Activated CD8-positive, alpha-beta T cell treated with anti-CD3 and anti-CD28 coated beads for 36 hours (primary cell): ENCODE measurements at regions not wholly inside any gene's neighbourhood (a gene's known extent, or its start where the extent isn't known, plus 50 kb on each side); places are given as distances from the start of the nearest gene placed in this dataset.

Experiments used
- ATAC-seq: fragments of 200-7000 bp; cut with Tn5 transposase; one replicate; pipeline ENCODE4 v1.10.0; 2021; ENCODE audit warnings: mild to moderate bottlenecking, moderate library complexity
- CTCF ChIA-PET: fragments of 350-600 bp; sonication (Branson Sonifier 250); formaldehyde crosslinking; loops from one replicate; lab custom pipeline; 2021; ENCODE audit warnings: antibody characterized with exemption; lab: Charles Lee
- POLR2A ChIA-PET: fragments of 350-600 bp; sonication (Branson Sonifier 250); formaldehyde crosslinking; loops from one replicate; lab custom pipeline; 2021; ENCODE audit warnings: antibody characterized with exemption; lab: Charles Lee
- DNase-seq: peaks from one replicate; pipeline ENCODE4 v3.0.0-alpha.2; 2020
- H3K27ac Mint-ChIP-seq: one replicate; pipeline ENCODE4 v1.8.0; 2021; ENCODE audit warnings: mild to moderate bottlenecking, mixed read lengths
- H3K27me3 Mint-ChIP-seq: one replicate; pipeline ENCODE4 v1.8.0; 2021; ENCODE audit warnings: mixed read lengths
- H3K36me3 Mint-ChIP-seq: one replicate; pipeline ENCODE4 v1.8.0; 2021; ENCODE audit warnings: low read depth, mixed read lengths
- H3K4me1 Mint-ChIP-seq: one replicate; pipeline ENCODE4 v1.8.0; 2021; ENCODE audit warnings: low read depth, mixed read lengths
- H3K4me3 Mint-ChIP-seq: one replicate; pipeline ENCODE4 v1.8.0; 2021; ENCODE audit warnings: mild to moderate bottlenecking, moderate library complexity, mixed read lengths
- H3K9me3 Mint-ChIP-seq: one replicate; pipeline ENCODE4 v1.8.0; 2021; ENCODE audit warnings: mixed read lengths
- intact Hi-C: fragments of 100-400 bp; cut with micrococcal nuclease; formaldehyde crosslinking; loops from one replicate; pipeline ENCODE4 v1.10.0; 2022
- TF ChIP-seq, protein P1 (sequence below): fragments of 200-600 bp; IDR thresholded peaks from one replicate; pipeline ENCODE4 v1.8.0; 2022; ENCODE audit warnings: antibody characterized with exemption, mild to moderate bottlenecking

DNA sequence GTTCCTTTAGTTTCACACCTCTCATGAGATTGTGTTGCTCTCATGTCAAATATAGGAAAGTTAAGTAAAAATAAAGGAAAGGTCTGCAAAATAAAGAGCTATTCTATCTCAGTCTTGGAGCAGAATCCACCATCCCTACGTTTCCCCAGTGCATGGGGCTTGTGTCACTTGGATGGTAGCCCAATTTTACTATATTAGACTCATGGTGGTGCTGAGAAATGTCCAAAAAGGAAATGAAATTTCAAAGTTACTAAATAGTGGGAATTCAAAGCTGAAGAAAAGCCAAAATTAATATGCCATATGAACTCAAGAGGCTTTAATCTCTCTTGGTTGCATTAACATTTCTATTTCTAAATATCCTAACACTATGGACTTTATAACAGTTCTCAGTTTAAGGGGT is 1283.3 kb upstream of the GJE1 start:
- intact Hi-C loops: no loop called here
- Mint-ChIP-seq H3K27me3 (no peaks in the 10 kb centered on the region), H3K36me3 (no peaks in the 10 kb centered on the region), H3K27ac (no peak overlapping the region), H3K4me1 (no peaks in the 10 kb centered on the region), H3K4me3 (no peak overlapping the region), H3K9me3 (no peaks in the 10 kb centered on the region)
- no peak for ATAC-seq
- no peak for DNase-seq
- ChIA-PET CTCF (no interaction called here), POLR2A (no interaction called here)
- TF ChIP-seq, protein P1, sequence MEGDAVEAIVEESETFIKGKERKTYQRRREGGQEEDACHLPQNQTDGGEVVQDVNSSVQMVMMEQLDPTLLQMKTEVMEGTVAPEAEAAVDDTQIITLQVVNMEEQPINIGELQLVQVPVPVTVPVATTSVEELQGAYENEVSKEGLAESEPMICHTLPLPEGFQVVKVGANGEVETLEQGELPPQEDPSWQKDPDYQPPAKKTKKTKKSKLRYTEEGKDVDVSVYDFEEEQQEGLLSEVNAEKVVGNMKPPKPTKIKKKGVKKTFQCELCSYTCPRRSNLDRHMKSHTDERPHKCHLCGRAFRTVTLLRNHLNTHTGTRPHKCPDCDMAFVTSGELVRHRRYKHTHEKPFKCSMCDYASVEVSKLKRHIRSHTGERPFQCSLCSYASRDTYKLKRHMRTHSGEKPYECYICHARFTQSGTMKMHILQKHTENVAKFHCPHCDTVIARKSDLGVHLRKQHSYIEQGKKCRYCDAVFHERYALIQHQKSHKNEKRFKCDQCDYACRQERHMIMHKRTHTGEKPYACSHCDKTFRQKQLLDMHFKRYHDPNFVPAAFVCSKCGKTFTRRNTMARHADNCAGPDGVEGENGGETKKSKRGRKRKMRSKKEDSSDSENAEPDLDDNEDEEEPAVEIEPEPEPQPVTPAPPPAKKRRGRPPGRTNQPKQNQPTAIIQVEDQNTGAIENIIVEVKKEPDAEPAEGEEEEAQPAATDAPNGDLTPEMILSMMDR: no peak

DNA sequence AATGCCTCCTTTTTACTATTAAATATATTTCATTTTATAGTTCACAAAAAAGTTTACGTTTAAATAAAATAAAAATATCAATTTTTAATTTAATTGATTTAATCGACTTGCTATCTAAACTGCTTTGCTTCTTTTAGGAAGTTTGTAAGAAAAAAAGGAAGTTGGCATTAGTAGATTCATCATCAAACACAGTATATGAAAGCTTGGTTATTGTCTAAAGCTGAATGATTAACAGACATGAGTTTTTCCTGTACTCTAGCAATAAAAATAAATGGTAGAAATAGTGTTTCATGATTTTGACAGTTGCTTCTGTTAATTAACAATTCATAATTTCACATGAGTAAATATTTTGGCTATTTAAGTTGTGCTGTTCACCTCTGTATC is 1285.5 kb upstream of the GJE1 start:
- ATAC-seq (no peak), DNase-seq (no peak)
- no peak overlapping the region for H3K27ac Mint-ChIP-seq
- no peaks in the 10 kb centered on the region for H3K4me1 Mint-ChIP-seq
- no peak overlapping the region for H3K4me3 Mint-ChIP-seq
- POLR2A ChIA-PET: no interaction called here
- H3K36me3 Mint-ChIP-seq: no peaks in the 10 kb centered on the region
- no peaks in the 10 kb centered on the region for H3K9me3 Mint-ChIP-seq
- CTCF ChIA-PET: no interaction called here
- intact Hi-C loops: no loop called here
- H3K27me3 Mint-ChIP-seq: no peaks in the 10 kb centered on the region
- TF ChIP-seq, protein P1: no peak

DNA sequence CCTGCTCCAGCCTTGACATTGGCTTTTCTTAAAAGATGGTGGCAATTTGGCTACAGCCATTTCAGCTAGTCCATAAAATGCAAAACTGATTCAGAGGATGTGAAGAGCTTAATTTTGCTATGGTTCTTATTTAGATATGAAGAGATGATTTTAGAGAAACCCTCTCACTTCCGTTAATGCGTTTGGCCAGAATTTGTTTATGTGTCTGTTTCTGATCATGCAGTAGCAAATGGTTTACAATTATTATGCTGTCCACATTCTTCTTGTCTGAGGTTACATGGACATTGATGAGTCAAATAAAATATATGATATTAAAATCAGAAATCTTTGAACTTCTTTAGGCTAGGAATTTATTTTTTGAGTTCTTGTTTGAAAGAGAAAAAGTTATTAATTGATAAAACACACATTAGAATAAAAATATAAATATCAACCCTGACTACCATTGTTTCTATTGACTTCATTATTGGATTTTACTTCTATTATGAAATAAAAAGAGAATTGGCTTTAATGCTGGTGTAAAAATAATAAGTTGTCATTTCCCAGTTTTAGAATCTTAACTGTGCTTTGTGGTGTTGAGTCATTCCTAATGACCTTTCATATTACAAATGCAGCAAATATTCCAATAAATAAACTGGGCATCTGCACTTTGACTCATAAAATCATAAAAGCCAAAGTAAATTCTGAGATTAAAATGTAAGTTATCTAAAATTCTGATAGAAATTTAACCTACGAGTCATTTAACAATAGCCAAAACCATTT is 1286.0 kb upstream of the GJE1 start:
- CTCF ChIA-PET: no interaction called here
- ATAC-seq (no peak), DNase-seq (no peak)
- TF ChIP-seq, protein P1: no peak
- H3K9me3 Mint-ChIP-seq: no peaks in the 10 kb centered on the region
- H3K4me1 Mint-ChIP-seq: no peaks in the 10 kb centered on the region
- intact Hi-C loops: no loop called here
- no peak overlapping the region for H3K4me3 Mint-ChIP-seq
- H3K27ac Mint-ChIP-seq: no peak overlapping the region
- no peaks in the 10 kb centered on the region for H3K36me3 Mint-ChIP-seq
- POLR2A ChIA-PET: no interaction called here
- no peaks in the 10 kb centered on the region for H3K27me3 Mint-ChIP-seq

DNA sequence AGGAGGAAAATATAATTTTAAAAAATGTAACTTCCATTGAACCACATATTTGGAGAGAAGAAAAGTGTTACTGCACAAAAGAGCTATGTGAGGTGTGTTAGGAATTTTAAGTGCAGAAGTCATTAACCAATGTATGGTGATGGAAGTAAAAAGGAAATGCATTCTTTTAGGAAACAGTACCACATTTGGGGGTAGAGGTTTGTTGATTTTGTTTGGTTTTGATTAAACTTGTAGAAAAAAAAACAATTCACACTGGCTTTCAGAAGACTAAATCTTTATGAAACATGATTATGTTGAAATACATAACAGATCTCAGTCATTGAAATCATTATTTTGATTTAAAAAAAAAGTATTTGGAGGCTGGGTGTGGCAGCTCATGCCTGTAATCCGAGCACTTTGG is 1287.0 kb upstream of the GJE1 start:
- TF ChIP-seq, protein P1: no peak
- Mint-ChIP-seq H3K27ac (no peak overlapping the region), H3K9me3 (no peaks in the 10 kb centered on the region), H3K4me1 (no peaks in the 10 kb centered on the region), H3K36me3 (no peaks in the 10 kb centered on the region), H3K4me3 (no peak overlapping the region), H3K27me3 (no peaks in the 10 kb centered on the region)
- ATAC-seq (no peak), DNase-seq (no peak)
- POLR2A ChIA-PET: no interaction called here
- intact Hi-C loops: no loop called here
- CTCF ChIA-PET: no interaction called here

DNA sequence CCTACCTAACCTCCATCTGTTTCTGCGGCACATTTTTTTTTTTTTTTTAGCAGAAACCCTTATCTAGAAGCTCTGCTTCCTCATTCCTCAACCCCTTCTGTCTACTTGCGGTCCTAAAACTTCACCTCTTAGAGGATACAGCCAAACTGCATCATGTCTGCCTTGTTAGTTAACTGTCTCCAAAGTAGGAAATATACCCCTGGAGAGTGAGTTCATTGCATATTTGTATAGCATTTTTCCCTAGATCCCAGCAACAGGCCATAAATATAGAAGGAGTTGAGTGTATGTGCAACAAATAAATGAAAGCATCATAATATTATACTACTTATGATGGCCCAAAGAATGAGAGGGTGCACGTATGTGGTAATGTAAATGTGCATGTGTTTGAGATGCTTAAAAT is 1288.6 kb upstream of the GJE1 start:
- intact Hi-C loops: no loop called here
- no peaks in the 10 kb centered on the region for H3K4me1 Mint-ChIP-seq
- no peak overlapping the region for H3K4me3 Mint-ChIP-seq
- ChIA-PET CTCF (no interaction called here), POLR2A (no interaction called here)
- no peak for ATAC-seq
- no peak overlapping the region for H3K27ac Mint-ChIP-seq
- H3K27me3 Mint-ChIP-seq: no peaks in the 10 kb centered on the region
- no peaks in the 10 kb centered on the region for H3K9me3 Mint-ChIP-seq
- no peak for DNase-seq
- H3K36me3 Mint-ChIP-seq: no peaks in the 10 kb centered on the region
- TF ChIP-seq, protein P1: no peak
